Muscle layer of duodenum (tissue), 2 donors: ENCODE measurements at regions not wholly inside any gene's neighbourhood (a gene's known extent, or its start where the extent isn't known, plus 50 kb on each side); places are given as distances from the start of the nearest gene placed in this dataset.

Experiments used
- H3K27ac ChIP-seq: one replicate; pipeline ENCODE4 v1.7.0; 2013; ENCODE audit warnings: mild to moderate bottlenecking, low read length
- H3K27me3 ChIP-seq: one replicate; pipeline ENCODE4 v1.7.0; 2013; ENCODE audit warnings: low read depth, mild to moderate bottlenecking, control low read depth, low read length
- H3K36me3 ChIP-seq, 2 donors: one replicate each; pipeline ENCODE4 v1.7.0; 2013; ENCODE audit warnings: low read length in 2 of 2, control low read depth in 1 of 2, mild to moderate bottlenecking in 1 of 2; ENCODE audit not compliant: insufficient read depth in 2 of 2, control insufficient read depth in 1 of 2
- H3K4me1 ChIP-seq, 2 donors: one replicate each; pipeline ENCODE4 v1.7.0; 2013; ENCODE audit warnings: low read length in 2 of 2, mild to moderate bottlenecking in 2 of 2, control low read depth in 1 of 2, moderate library complexity in 1 of 2; ENCODE audit not compliant: insufficient read depth in 2 of 2, control insufficient read depth in 1 of 2
- H3K4me3 ChIP-seq, 2 donors: one replicate each; pipeline ENCODE4 v1.7.0; 2013; ENCODE audit warnings: low read length in 2 of 2, low read depth in 1 of 2, mild to moderate bottlenecking in 1 of 2
- H3K9me3 ChIP-seq, 2 donors: one replicate each; pipeline ENCODE4 v1.7.0; 2013; ENCODE audit warnings: low read length in 2 of 2, control low read depth in 1 of 2, mild to moderate bottlenecking in 1 of 2; ENCODE audit not compliant: control insufficient read depth in 1 of 2
- donor health status: healthy.

- Histone ChIP-seq H3K4me3 (no peak overlapping the region), H3K4me1 (no peaks in the 10 kb centered on the region), H3K27ac (no peak overlapping the region), H3K27me3 (no peaks in the 10 kb centered on the region), H3K9me3 (no peaks in the 10 kb centered on the region), H3K36me3 (no peaks in the 10 kb centered on the region)
These were observed 351.1 kb downstream of the SOX11 start for GRCh38 chr2:6043238-6043637.

GRCh38 chr2:6052649-6053048, 360.5 kb downstream of the SOX11 start:
- Histone ChIP-seq H3K36me3 (no peaks in the 10 kb centered on the region), H3K9me3 (no peaks in the 10 kb centered on the region), H3K27me3 (no peaks in the 10 kb centered on the region), H3K4me1 (no peaks in the 10 kb centered on the region), H3K27ac (no peak overlapping the region), H3K4me3 (no peak overlapping the region)

DNA sequence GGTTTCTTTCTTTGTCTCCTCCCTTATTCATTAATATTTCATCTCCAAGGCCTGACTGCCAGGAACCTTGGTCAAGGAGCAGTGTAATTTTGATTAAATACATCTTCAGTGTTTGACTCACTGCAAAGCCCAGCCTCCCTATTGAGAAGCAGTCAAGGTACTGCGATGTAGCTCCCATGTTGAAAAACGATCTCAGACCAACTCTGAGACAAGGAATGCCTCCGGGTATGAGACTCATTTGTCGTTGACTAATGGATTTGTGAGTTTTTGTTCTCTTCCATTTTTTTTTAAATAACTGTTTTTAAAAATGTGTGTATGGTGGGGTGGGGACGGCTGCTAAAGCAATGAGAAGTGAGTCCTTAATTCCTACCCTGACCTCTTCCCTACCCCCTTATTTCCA, 361.6 kb downstream of the SOX11 start:
- Histone ChIP-seq H3K9me3 (no peaks in the 10 kb centered on the region), H3K4me3 (no peak overlapping the region), H3K27ac (no peak overlapping the region)

DNA sequence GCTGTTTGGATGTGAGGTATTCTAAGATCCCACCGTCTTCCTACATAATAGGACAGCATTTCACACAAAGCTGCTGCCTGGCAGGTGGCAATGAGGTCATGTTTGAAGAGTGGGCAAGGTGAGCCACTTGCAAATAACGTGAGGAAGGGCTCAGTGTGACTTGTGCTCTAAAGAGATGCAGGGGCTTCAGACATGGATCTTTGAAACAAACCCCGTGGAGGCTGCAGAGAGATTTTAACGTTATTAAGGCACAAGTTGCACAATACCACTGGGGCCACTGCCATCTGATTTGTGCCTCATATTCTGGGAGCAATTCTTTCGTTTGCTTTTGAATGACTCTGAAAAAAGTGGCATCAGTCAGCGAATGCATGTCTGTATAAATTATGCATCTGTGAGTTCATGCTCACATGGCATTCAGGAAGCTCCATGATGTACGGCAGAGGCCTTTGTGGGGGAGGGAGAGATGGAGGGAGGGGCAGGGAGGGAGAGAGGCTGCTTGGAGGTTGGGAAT, 362.0 kb downstream of the SOX11 start:
- Histone ChIP-seq H3K27me3 (no peaks in the 10 kb centered on the region), H3K4me1 (no peaks in the 10 kb centered on the region), H3K36me3 (no peaks in the 10 kb centered on the region), H3K4me3 (no peak overlapping the region), H3K27ac (no peak overlapping the region), H3K9me3 (no peaks in the 10 kb centered on the region)

More for the DNA sequence above, 361.6 kb downstream of the SOX11 start:
- Histone ChIP-seq H3K27me3 (no peaks in the 10 kb centered on the region), H3K4me1 (no peaks in the 10 kb centered on the region), H3K36me3 (no peaks in the 10 kb centered on the region)

- Histone ChIP-seq H3K4me3 (no peak overlapping the region), H3K27me3 (no peaks in the 10 kb centered on the region), H3K36me3 (no peaks in the 10 kb centered on the region), H3K27ac (no peak overlapping the region), H3K9me3 (no peaks in the 10 kb centered on the region), H3K4me1 (no peaks in the 10 kb centered on the region)
These were observed 368.9 kb downstream of the SOX11 start for GRCh38 chr2:6060992-6061663.

- Histone ChIP-seq H3K4me1 (no peaks in the 10 kb centered on the region), H3K4me3 (no peak overlapping the region), H3K27ac (no peak overlapping the region), H3K36me3 (no peaks in the 10 kb centered on the region), H3K9me3 (no peaks in the 10 kb centered on the region), H3K27me3 (no peaks in the 10 kb centered on the region)
These were observed 372.6 kb downstream of the SOX11 start for GRCh38 chr2:6064757-6065156.

GRCh38 chr2:6065703-6066102, 373.5 kb downstream of the SOX11 start:
- no peaks in the 10 kb centered on the region for H3K9me3 ChIP-seq
- H3K4me1 ChIP-seq = no peaks in the 10 kb centered on the region
- H3K27me3 ChIP-seq = no peaks in the 10 kb centered on the region
- no peaks in the 10 kb centered on the region for H3K36me3 ChIP-seq
- no peak overlapping the region for H3K4me3 ChIP-seq
- no peak overlapping the region for H3K27ac ChIP-seq

- Histone ChIP-seq H3K36me3 (no peaks in the 10 kb centered on the region), H3K27ac (no peak overlapping the region), H3K4me1 (no peaks in the 10 kb centered on the region), H3K9me3 (no peaks in the 10 kb centered on the region), H3K4me3 (no peak overlapping the region), H3K27me3 (no peaks in the 10 kb centered on the region)
These were observed 374.9 kb downstream of the SOX11 start for GRCh38 chr2:6067089-6067488.

DNA sequence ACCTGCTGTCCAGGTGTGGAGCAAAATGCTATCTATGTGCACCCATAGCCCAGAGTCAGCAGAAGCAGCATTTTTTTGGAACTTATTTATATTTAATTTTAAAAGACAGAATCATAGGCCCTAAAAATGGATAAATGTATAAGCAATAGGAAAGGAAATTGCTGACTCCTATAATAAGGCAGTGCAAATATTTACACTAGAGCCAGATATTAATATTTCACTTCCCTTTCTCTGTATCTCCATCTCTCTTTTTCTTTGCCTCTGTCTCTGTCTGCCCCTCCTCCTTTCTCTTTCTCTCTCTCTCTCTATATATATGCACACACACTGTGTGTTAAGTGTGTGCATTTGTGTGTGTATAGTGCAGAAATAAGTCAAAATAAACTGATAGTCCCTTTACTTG, 375.6 kb downstream of the SOX11 start:
- no peaks in the 10 kb centered on the region for H3K4me1 ChIP-seq
- no peaks in the 10 kb centered on the region for H3K9me3 ChIP-seq
- no peaks in the 10 kb centered on the region for H3K27me3 ChIP-seq
- H3K36me3 ChIP-seq = no peaks in the 10 kb centered on the region
- H3K27ac ChIP-seq = no peak overlapping the region
- H3K4me3 ChIP-seq = no peak overlapping the region

- Histone ChIP-seq H3K4me3 (no peak overlapping the region), H3K36me3 (no peaks in the 10 kb centered on the region), H3K27me3 (no peaks in the 10 kb centered on the region), H3K27ac (no peak overlapping the region), H3K4me1 (no peaks in the 10 kb centered on the region), H3K9me3 (no peaks in the 10 kb centered on the region)
These were observed 376.2 kb downstream of the SOX11 start for GRCh38 chr2:6068429-6068828.

- Histone ChIP-seq H3K4me1 (no peaks in the 10 kb centered on the region), H3K27ac (no peak overlapping the region), H3K27me3 (no peaks in the 10 kb centered on the region), H3K9me3 (no peaks in the 10 kb centered on the region), H3K36me3 (no peaks in the 10 kb centered on the region), H3K4me3 (no peak overlapping the region)
These were observed 377.2 kb downstream of the SOX11 start for GRCh38 chr2:6069381-6069780.

- Histone ChIP-seq H3K4me3 (no peak overlapping the region), H3K4me1 (no peaks in the 10 kb centered on the region), H3K36me3 (no peaks in the 10 kb centered on the region), H3K27me3 (no peaks in the 10 kb centered on the region), H3K27ac (no peak overlapping the region), H3K9me3 (no peaks in the 10 kb centered on the region)
These were observed 379.3 kb downstream of the SOX11 start for GRCh38 chr2:6071519-6071918.
